ENCODE measurements at regions not wholly inside any gene's neighbourhood (a gene's known extent, or its start where the extent isn't known, plus 50 kb on each side); places are given as distances from the start of the nearest gene placed in this dataset.

GRCh38 chr7:156236936-156237599, 403.5 kb upstream of the RNF32 start:
- Mint-ChIP-seq H3K36me3 (ENCODE audit: insufficient read depth, unreplicated experiment) (no peaks in the 10 kb centered on the region), H3K4me3 (ENCODE audit: low read depth, unreplicated experiment) (no peak overlapping the region), H3K9me3 (ENCODE audit: low read depth, unreplicated experiment) (no peaks in the 10 kb centered on the region), H3K27ac (ENCODE audit: unreplicated experiment) (no peak overlapping the region), H3K4me1 (ENCODE audit: low read depth, unreplicated experiment) (no peaks in the 10 kb centered on the region), H3K27me3 (ENCODE audit: unreplicated experiment) (peaks cover 36% of the 10 kb centered on the region)
- TF ChIP-seq, protein P1, sequence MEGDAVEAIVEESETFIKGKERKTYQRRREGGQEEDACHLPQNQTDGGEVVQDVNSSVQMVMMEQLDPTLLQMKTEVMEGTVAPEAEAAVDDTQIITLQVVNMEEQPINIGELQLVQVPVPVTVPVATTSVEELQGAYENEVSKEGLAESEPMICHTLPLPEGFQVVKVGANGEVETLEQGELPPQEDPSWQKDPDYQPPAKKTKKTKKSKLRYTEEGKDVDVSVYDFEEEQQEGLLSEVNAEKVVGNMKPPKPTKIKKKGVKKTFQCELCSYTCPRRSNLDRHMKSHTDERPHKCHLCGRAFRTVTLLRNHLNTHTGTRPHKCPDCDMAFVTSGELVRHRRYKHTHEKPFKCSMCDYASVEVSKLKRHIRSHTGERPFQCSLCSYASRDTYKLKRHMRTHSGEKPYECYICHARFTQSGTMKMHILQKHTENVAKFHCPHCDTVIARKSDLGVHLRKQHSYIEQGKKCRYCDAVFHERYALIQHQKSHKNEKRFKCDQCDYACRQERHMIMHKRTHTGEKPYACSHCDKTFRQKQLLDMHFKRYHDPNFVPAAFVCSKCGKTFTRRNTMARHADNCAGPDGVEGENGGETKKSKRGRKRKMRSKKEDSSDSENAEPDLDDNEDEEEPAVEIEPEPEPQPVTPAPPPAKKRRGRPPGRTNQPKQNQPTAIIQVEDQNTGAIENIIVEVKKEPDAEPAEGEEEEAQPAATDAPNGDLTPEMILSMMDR (IDR thresholded peaks at IDR 0.05; ENCODE audit: unreplicated experiment): no peak
- CTCF ChIA-PET: no interaction called here
- BruUV-seq (replicated peaks): no TSS peak
- intact Hi-C loops (cut with micrococcal nuclease; ENCODE audit: unreplicated experiment): no loop called here
- no peak for DNase-seq

- CTCF ChIA-PET: no interaction called here
- Mint-ChIP-seq H3K4me3 (ENCODE audit: low read depth, unreplicated experiment) (no peak overlapping the region), H3K36me3 (ENCODE audit: insufficient read depth, unreplicated experiment) (no peaks in the 10 kb centered on the region), H3K4me1 (ENCODE audit: low read depth, unreplicated experiment) (no peaks in the 10 kb centered on the region), H3K9me3 (ENCODE audit: low read depth, unreplicated experiment) (no peaks in the 10 kb centered on the region), H3K27ac (ENCODE audit: unreplicated experiment) (no peak overlapping the region), H3K27me3 (ENCODE audit: unreplicated experiment) (peaks cover 36% of the 10 kb centered on the region)
- TF ChIP-seq, protein P1 (IDR thresholded peaks at IDR 0.05; ENCODE audit: unreplicated experiment): no peak
- DNase-seq: no peak
- BruUV-seq (replicated peaks): no TSS peak
- intact Hi-C loops (cut with micrococcal nuclease; ENCODE audit: unreplicated experiment): no loop called here
Observed at GRCh38 chr7:156236181-156236889, 404.2 kb upstream of the RNF32 start.

DNA sequence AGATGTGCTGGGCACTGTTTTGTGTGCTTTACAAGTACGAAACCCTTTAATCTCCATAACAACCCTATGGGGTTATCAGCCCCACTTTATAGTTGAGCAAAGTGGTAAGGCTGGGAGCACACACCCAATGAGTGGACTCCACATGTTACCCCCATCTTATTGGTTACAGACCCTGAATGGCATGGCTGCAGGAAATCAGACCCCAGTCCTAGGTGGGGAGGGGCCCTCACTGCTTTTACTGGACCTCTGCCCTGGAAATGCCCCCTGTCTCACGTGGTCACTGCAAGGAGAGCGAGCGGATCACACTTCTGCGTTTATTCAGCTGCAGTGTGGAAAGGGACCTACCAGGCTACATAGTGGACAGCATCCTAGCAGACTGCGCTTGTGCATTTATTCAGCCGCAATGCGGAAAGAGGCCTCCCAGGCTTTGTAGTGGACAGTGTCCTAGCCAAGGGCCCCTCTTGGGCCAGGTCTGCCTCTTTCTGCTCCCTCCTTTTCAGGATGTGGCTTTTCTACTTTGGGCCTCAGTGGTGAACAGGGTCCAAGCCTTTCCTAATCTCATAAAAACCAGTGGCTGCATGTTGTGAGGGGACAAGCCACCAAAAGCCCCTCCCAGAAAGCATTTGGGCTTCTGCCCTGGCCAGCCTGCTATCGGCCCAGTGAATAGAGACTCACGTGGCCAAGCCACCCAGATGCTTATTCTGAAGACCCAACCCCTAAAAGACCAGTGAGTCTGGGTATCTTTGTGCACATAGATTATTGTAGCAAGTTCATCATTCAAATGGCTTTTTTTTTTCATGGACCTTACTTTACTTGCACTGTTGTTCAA, 405.7 kb upstream of the RNF32 start:
- BruUV-seq (replicated peaks): no TSS peak

GRCh38 chr7:156234192-156234591, 406.4 kb upstream of the RNF32 start:
- no TSS peak for BruUV-seq (replicated peaks)
- DNase-seq: no peak
- H3K9me3 Mint-ChIP-seq (ENCODE audit: low read depth, unreplicated experiment): no peaks in the 10 kb centered on the region
- CTCF ChIA-PET: no interaction called here
- intact Hi-C loops (cut with micrococcal nuclease; ENCODE audit: unreplicated experiment): no loop called here
- H3K4me1 Mint-ChIP-seq (ENCODE audit: low read depth, unreplicated experiment): no peaks in the 10 kb centered on the region
- no peaks in the 10 kb centered on the region for H3K36me3 Mint-ChIP-seq (ENCODE audit: insufficient read depth, unreplicated experiment)
- H3K4me3 Mint-ChIP-seq (ENCODE audit: low read depth, unreplicated experiment): no peak overlapping the region
- peaks cover 36% of the 10 kb centered on the region for H3K27me3 Mint-ChIP-seq (ENCODE audit: unreplicated experiment)
- no peak overlapping the region for H3K27ac Mint-ChIP-seq (ENCODE audit: unreplicated experiment)
- TF ChIP-seq, protein P1 (IDR thresholded peaks at IDR 0.05; ENCODE audit: unreplicated experiment): no peak

More for the DNA sequence above, 405.7 kb upstream of the RNF32 start:
- intact Hi-C loops (cut with micrococcal nuclease; ENCODE audit: unreplicated experiment): no loop called here
- peaks cover 36% of the 10 kb centered on the region for H3K27me3 Mint-ChIP-seq (ENCODE audit: unreplicated experiment)
- no peaks in the 10 kb centered on the region for H3K9me3 Mint-ChIP-seq (ENCODE audit: low read depth, unreplicated experiment)
- no peak for DNase-seq
- no peak overlapping the region for H3K27ac Mint-ChIP-seq (ENCODE audit: unreplicated experiment)
- no peak overlapping the region for H3K4me3 Mint-ChIP-seq (ENCODE audit: low read depth, unreplicated experiment)
- H3K4me1 Mint-ChIP-seq (ENCODE audit: low read depth, unreplicated experiment): no peaks in the 10 kb centered on the region
- H3K36me3 Mint-ChIP-seq (ENCODE audit: insufficient read depth, unreplicated experiment): no peaks in the 10 kb centered on the region
- TF ChIP-seq, protein P1 (IDR thresholded peaks at IDR 0.05; ENCODE audit: unreplicated experiment): no peak
- CTCF ChIA-PET: no interaction called here
